HG03039 (cell line): ENCODE measurements at regions not wholly inside any gene's neighbourhood (a gene's known extent, or its start where the extent isn't known, plus 50 kb on each side); places are given as distances from the start of the nearest gene placed in this dataset.

Experiments
- ATAC-seq: cut with Tn5 transposase; IDR thresholded peaks from one replicate; pipeline ENCODE4 v1.9.1; 2021; ENCODE audit warnings: mild to moderate bottlenecking, moderate library complexity; ENCODE audit not compliant: unreplicated experiment

- ATAC-seq, result no peak
Observed at GRCh38 chr9:87115785-87116184, 168.5 kb upstream of the GAS1 start.

GRCh38 chr9:87116492-87116891, 169.2 kb upstream of the GAS1 start:
- no peak for ATAC-seq

- no peak for ATAC-seq
Observed at GRCh38 chr9:87118594-87118993, 171.3 kb upstream of the GAS1 start.

GRCh38 chr9:87119328-87119881, 172.1 kb upstream of the GAS1 start:
- no peak for ATAC-seq

GRCh38 chr9:87120610-87121009, 173.3 kb upstream of the GAS1 start:
- no peak for ATAC-seq

GRCh38 chr9:87122947-87123685, 175.8 kb upstream of the GAS1 start:
- no peak for ATAC-seq

GRCh38 chr9:87123830-87124229, 176.5 kb upstream of the GAS1 start:
- no peak for ATAC-seq

GRCh38 chr9:87125819-87126218, 178.5 kb upstream of the GAS1 start:
- no peak for ATAC-seq

- ATAC-seq, result no peak
Observed at GRCh38 chr9:87127543-87127942, 180.2 kb upstream of the GAS1 start.

GRCh38 chr9:87127978-87128614, 180.8 kb upstream of the GAS1 start:
- ATAC-seq, result no peak

GRCh38 chr9:87128844-87129493, 181.7 kb upstream of the GAS1 start:
- no peak for ATAC-seq

- ATAC-seq, result no peak
Observed at GRCh38 chr9:87135074-87135473, 187.8 kb upstream of the GAS1 start.

GRCh38 chr9:87137718-87138117, 190.4 kb upstream of the GAS1 start:
- no peak for ATAC-seq

- no peak for ATAC-seq
Observed at GRCh38 chr9:87138128-87139040, 191.1 kb upstream of the GAS1 start.

GRCh38 chr9:87139099-87139730, 191.9 kb upstream of the GAS1 start:
- no peak for ATAC-seq

- no peak for ATAC-seq
Observed at GRCh38 chr9:87140142-87140541, 192.8 kb upstream of the GAS1 start.

- no peak for ATAC-seq
Observed at GRCh38 chr9:87140605-87141109, 193.4 kb upstream of the GAS1 start.

- no peak for ATAC-seq
Observed at GRCh38 chr9:87141124-87141523, 193.8 kb upstream of the GAS1 start.

- ATAC-seq, result no peak
Observed at GRCh38 chr9:87146933-87147332, 199.6 kb upstream of the GAS1 start.

GRCh38 chr9:87147839-87148238, 200.5 kb upstream of the GAS1 start:
- no peak for ATAC-seq
